B cell (primary cell): ENCODE measurements at regions not wholly inside any gene's neighbourhood (a gene's known extent, or its start where the extent isn't known, plus 50 kb on each side); places are given as distances from the start of the nearest gene placed in this dataset.

ENCODE experiments used
- ATAC-seq: fragments of 200-7000 bp; cut with Tn5 transposase; one replicate; pipeline ENCODE4 v1.10.0; 2021; ENCODE audit warnings: low read depth, mild to moderate bottlenecking, moderate number of reproducible peaks, moderate library complexity
- CTCF ChIA-PET: fragments of 350-600 bp; sonication (Branson Sonifier 250); formaldehyde crosslinking; loops from one replicate; lab custom pipeline; 2021; ENCODE audit warnings: antibody characterized with exemption, inconsistent platforms; lab: Charles Lee
- POLR2A ChIA-PET: fragments of 350-600 bp; sonication (Branson Sonifier 250); formaldehyde crosslinking; loops from one replicate; lab custom pipeline; 2021; ENCODE audit warnings: antibody characterized with exemption; lab: Charles Lee
- DNase-seq: peaks from one replicate; pipeline ENCODE4 v3.0.0; 2013
- H2AFZ ChIP-seq: 2 replicates; pipeline ENCODE4 v1.6.1; 2012; ENCODE audit warnings: mild to moderate bottlenecking, low read depth, low read length; ENCODE audit not compliant: insufficient read depth, poor library complexity, severe bottlenecking
- H3K27ac ChIP-seq, 2 donors: 1 replicate in 1 of 2; 2 replicates in 1 of 2; pipeline ENCODE4 v1.5.1; 2012 to 2013; ENCODE audit warnings: low read length in 2 of 2, mild to moderate bottlenecking in 2 of 2, moderate library complexity in 1 of 2
- H3K27me3 ChIP-seq, 4 experiments: fragments of 200-600 bp in 1 of 4; sonication (generic) in 1 of 4; replicated peaks in 1 of 4; 1 replicate in 2 of 4; 2 replicates in 2 of 4; pipeline versions ENCODE4 v1.6.1 to v1.7.0; 2013 to 2016; ENCODE audit warnings: low read length in 3 of 4, mild to moderate bottlenecking in 2 of 4, mixed read lengths in 1 of 4, moderate library complexity in 1 of 4; ENCODE audit not compliant: insufficient read depth in 4 of 4, control insufficient read depth in 3 of 4; ENCODE audit errors: control extremely low read depth in 1 of 4
- H3K36me3 ChIP-seq, 2 experiments: replicated peaks in 1 of 2; 1 replicate in 1 of 2; 2 replicates in 1 of 2; pipeline versions ENCODE4 v1.6.1 to v1.7.1; 2013; ENCODE audit warnings: low read length in 1 of 2; ENCODE audit not compliant: insufficient read depth in 2 of 2, control insufficient read depth in 1 of 2; ENCODE audit errors: control extremely low read depth in 1 of 2, extremely low read depth in 1 of 2
- H3K4me1 ChIP-seq, 2 donors: fragments of 200-600 bp in 1 of 2; sonication (generic) in 1 of 2; 1 replicate in 1 of 2; 2 replicates in 1 of 2; pipeline versions ENCODE4 v1.5.1 to v1.6.1; 2013 to 2017; ENCODE audit warnings: low read length in 2 of 2; ENCODE audit not compliant: control insufficient read depth in 2 of 2, insufficient read depth in 2 of 2
- H3K4me2 ChIP-seq: replicated peaks from 2 replicates; pipeline ENCODE3; 2012; ENCODE audit warnings: mild to moderate bottlenecking, low read depth, low read length; ENCODE audit not compliant: poor library complexity, severe bottlenecking
- H3K4me3 ChIP-seq, 5 experiments: fragments of 200-600 bp in 1 of 5; sonication (generic) in 1 of 5; 1 replicate in 3 of 5; 2 replicates in 2 of 5; pipeline versions ENCODE4 v1.5.1 to v1.7.0; 2011 to 2016; ENCODE audit warnings: low read length in 4 of 5, mild to moderate bottlenecking in 4 of 5, low read depth in 2 of 5, control low read depth in 1 of 5, moderate library complexity in 1 of 5; ENCODE audit not compliant: insufficient read depth in 1 of 5; ENCODE audit errors: control extremely low read depth in 1 of 5, extremely low read depth in 1 of 5
- H3K79me2 ChIP-seq: fragments of 200-600 bp; sonication (generic); one replicate; pipeline ENCODE4 v1.6.0; 2016; ENCODE audit warnings: low read length; ENCODE audit not compliant: control insufficient read depth, insufficient read depth
- H3K9ac ChIP-seq: fragments of 200-600 bp; sonication (generic); 2 replicates; pipeline ENCODE4 v1.6.1; 2017; ENCODE audit warnings: mild to moderate bottlenecking, low read length, moderate library complexity
- H3K9me3 ChIP-seq, 3 donors: one replicate each; pipeline versions ENCODE4 v1.6.1 to v1.7.1; 2013; ENCODE audit warnings: low read length in 2 of 3; ENCODE audit not compliant: control insufficient read depth in 2 of 3, insufficient read depth in 1 of 3; ENCODE audit errors: control extremely low read depth in 1 of 3
- H4K20me1 ChIP-seq: 2 replicates; pipeline ENCODE4 v1.6.0; 2012; ENCODE audit warnings: mild to moderate bottlenecking, low read length; ENCODE audit not compliant: insufficient read depth, control insufficient read depth, poor library complexity, severe bottlenecking
- H3K27ac Mint-ChIP-seq: one replicate; pipeline ENCODE4 v1.8.0; 2021; ENCODE audit warnings: mixed read lengths
- H3K27me3 Mint-ChIP-seq: one replicate; pipeline ENCODE4 v1.8.0; 2021; ENCODE audit warnings: mixed read lengths
- H3K4me1 Mint-ChIP-seq: one replicate; pipeline ENCODE4 v1.8.0; 2021; ENCODE audit warnings: mixed read lengths
- H3K4me3 Mint-ChIP-seq: one replicate; pipeline ENCODE4 v1.8.0; 2021; ENCODE audit warnings: mixed read lengths
- H3K9me3 Mint-ChIP-seq: one replicate; pipeline ENCODE4 v1.8.0; 2022; ENCODE audit warnings: mixed read lengths; ENCODE audit not compliant: insufficient read depth
- EZH2 ChIP-seq: IDR thresholded peaks from 2 replicates; pipeline ENCODE4 v1.6.1; 2012; ENCODE audit warnings: borderline replicate concordance, low read depth, mild to moderate bottlenecking, moderate library complexity, low read length; ENCODE audit not compliant: insufficient read depth, poor library complexity, severe bottlenecking
- WGBS: methylation state at CpG from one replicate; pipeline ENCODE4 v1.1.5; 2013; ENCODE audit warnings: missing lambda C conversion rate; ENCODE audit not compliant: insufficient coverage; 5-methylcytosine and 5-hydroxymethylcytosine counted together
- intact Hi-C: fragments of 100-400 bp; cut with micrococcal nuclease; formaldehyde crosslinking; loops from one replicate; pipeline ENCODE4 v1.10.0; 2022
- TF ChIP-seq, protein P1 (sequence below): fragments of 200-600 bp; IDR thresholded peaks from one replicate; pipeline ENCODE4 v1.8.0; 2022; ENCODE audit warnings: antibody characterized with exemption, mild to moderate bottlenecking

- no peaks in the 10 kb centered on the region for H3K36me3 ChIP-seq
- H3K9ac ChIP-seq = no peak overlapping the region
- H3K4me1 ChIP-seq = no peaks in the 10 kb centered on the region
- H3K27ac Mint-ChIP-seq = no peak overlapping the region
- ChIA-PET CTCF (no interaction called here), POLR2A (no interaction called here)
- no peak overlapping the region for H3K27ac ChIP-seq
- intact Hi-C loops = no loop called here
- H3K9me3 Mint-ChIP-seq = peaks cover 8% of the 10 kb centered on the region
- ATAC-seq = no peak
- no peak overlapping the region for H2AFZ ChIP-seq
- no peaks in the 10 kb centered on the region for H3K4me1 Mint-ChIP-seq
- H3K4me3 Mint-ChIP-seq = no peak overlapping the region
- H3K27me3 Mint-ChIP-seq = no peaks in the 10 kb centered on the region
- no peaks in the 10 kb centered on the region for H3K27me3 ChIP-seq
- TF ChIP-seq, protein P1, sequence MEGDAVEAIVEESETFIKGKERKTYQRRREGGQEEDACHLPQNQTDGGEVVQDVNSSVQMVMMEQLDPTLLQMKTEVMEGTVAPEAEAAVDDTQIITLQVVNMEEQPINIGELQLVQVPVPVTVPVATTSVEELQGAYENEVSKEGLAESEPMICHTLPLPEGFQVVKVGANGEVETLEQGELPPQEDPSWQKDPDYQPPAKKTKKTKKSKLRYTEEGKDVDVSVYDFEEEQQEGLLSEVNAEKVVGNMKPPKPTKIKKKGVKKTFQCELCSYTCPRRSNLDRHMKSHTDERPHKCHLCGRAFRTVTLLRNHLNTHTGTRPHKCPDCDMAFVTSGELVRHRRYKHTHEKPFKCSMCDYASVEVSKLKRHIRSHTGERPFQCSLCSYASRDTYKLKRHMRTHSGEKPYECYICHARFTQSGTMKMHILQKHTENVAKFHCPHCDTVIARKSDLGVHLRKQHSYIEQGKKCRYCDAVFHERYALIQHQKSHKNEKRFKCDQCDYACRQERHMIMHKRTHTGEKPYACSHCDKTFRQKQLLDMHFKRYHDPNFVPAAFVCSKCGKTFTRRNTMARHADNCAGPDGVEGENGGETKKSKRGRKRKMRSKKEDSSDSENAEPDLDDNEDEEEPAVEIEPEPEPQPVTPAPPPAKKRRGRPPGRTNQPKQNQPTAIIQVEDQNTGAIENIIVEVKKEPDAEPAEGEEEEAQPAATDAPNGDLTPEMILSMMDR = no peak
- TF ChIP-seq EZH2 = no peak
- DNase-seq = no peak
- no CpG with 5 or more reads among the region's 2 CpGs for WGBS
- H3K4me3 ChIP-seq = no peak overlapping the region
- no peaks in the 10 kb centered on the region for H4K20me1 ChIP-seq
- peaks cover 0 to 5% (median 0%) of the 10 kb centered on the region in 3 donors for H3K9me3 ChIP-seq
- H3K79me2 ChIP-seq = no peaks in the 10 kb centered on the region
- H3K4me2 ChIP-seq = no peak overlapping the region
Measured at GRCh38 chr2:228938629-228939028, 332.5 kb downstream of the PID1 start.

DNA sequence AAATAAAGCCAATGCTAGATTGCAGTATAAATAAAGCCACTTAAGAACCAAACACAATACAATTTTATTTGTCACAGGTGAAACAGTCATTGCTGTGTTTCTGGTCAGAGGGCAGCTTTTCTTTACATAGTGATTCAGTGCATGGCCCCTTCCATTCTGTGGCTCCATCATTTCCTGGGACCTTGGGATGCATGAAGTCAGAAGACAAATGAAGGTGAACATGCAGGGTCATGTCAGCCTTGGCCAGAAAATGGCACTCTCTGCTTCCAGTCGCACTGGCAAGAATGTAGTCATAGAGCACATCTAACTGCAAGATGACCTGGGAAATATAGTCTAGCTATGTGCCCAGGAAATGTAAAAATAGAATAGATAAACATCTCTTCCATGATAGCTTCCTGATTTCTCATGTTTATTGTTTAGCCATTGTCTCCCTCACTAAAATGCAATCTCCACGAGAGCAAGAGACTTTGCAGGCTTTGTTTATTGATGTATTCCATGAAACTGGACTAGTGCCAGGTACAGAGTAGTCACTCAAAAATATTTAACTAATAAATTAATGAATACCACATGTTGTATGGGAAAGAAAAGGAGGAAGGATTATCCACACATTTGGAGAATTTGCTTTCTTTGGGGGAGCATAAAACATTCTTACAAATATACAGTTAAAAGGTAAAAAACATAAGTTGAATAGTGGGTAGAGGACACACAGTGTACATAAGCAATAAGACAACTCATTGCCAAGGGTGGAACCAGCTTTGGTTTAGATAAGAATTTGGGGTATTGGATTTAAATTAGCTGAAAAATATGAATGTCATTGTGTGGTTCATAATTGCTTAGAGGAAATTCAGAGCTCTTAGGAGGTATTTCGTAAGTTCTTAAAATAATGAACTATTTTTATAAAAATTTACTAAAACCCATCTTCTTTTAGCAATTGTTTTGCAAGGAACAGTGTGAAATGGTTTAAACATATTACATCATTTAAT lies 343.8 kb downstream of the PID1 start:
- DNase-seq (no peak), ATAC-seq (no peak)
- Histone ChIP-seq H2AFZ (no peak overlapping the region), H3K36me3 (no peaks in the 10 kb centered on the region), H4K20me1 (no peaks in the 10 kb centered on the region), H3K4me3 (no peak overlapping the region), H3K4me2 (no peak overlapping the region), H3K27ac (no peak overlapping the region), H3K9me3 (no peaks in the 10 kb centered on the region), H3K79me2 (no peaks in the 10 kb centered on the region), H3K4me1 (no peaks in the 10 kb centered on the region), H3K9ac (no peak overlapping the region), H3K27me3 (no peaks in the 10 kb centered on the region)
- intact Hi-C loops = no loop called here
- Mint-ChIP-seq H3K27ac (no peak overlapping the region), H3K27me3 (no peaks in the 10 kb centered on the region), H3K9me3 (no peaks in the 10 kb centered on the region), H3K4me3 (no peak overlapping the region), H3K4me1 (no peaks in the 10 kb centered on the region)
- TF ChIP-seq, protein P1 = no peak
- TF ChIP-seq EZH2 = no peak
- no CpG with 5 or more reads among the region's 3 CpGs for WGBS
- POLR2A ChIA-PET = no interaction called here
- CTCF ChIA-PET = no interaction called here
